ENCODE measurements at regions not wholly inside any gene's neighbourhood (a gene's known extent, or its start where the extent isn't known, plus 50 kb on each side); places are given as distances from the start of the nearest gene placed in this dataset.

DNA sequence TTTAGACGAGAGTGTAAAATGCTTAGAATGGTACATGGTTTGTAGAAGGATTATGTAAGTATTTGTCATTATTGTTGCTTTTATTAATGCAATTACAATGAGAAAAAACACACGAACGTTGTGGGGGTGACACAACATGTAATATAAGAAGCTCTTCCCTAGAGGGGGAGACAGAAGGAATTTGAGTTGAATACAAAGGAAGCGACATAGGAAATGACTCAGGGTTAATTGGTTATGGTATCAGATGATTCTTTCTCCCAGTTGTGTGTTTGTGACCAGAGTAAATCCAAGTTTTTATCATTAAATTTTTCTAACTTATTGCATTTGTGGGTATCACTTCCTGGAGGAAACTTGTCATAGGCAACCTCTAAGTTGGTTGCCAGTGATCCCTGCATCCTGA lies 625.6 kb upstream of the CDH2 start:
- TF ChIP-seq EZH2 (IDR thresholded peaks at IDR 0.05; ENCODE audit: borderline replicate concordance) (no peak), EZH2phosphoT487 (IDR thresholded peaks at IDR 0.05; ENCODE audit: low read depth, severe bottlenecking, unreplicated experiment) (no peak)
- TF ChIP-seq, protein P1, sequence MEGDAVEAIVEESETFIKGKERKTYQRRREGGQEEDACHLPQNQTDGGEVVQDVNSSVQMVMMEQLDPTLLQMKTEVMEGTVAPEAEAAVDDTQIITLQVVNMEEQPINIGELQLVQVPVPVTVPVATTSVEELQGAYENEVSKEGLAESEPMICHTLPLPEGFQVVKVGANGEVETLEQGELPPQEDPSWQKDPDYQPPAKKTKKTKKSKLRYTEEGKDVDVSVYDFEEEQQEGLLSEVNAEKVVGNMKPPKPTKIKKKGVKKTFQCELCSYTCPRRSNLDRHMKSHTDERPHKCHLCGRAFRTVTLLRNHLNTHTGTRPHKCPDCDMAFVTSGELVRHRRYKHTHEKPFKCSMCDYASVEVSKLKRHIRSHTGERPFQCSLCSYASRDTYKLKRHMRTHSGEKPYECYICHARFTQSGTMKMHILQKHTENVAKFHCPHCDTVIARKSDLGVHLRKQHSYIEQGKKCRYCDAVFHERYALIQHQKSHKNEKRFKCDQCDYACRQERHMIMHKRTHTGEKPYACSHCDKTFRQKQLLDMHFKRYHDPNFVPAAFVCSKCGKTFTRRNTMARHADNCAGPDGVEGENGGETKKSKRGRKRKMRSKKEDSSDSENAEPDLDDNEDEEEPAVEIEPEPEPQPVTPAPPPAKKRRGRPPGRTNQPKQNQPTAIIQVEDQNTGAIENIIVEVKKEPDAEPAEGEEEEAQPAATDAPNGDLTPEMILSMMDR (IDR thresholded peaks at IDR 0.05; ENCODE audit: poor library complexity), result no peak

Data from hepatocyte (in vitro differentiated cells).